Upper lobe of left lung (tissue), 6 donors: ENCODE measurements at regions not wholly inside any gene's neighbourhood (a gene's known extent, or its start where the extent isn't known, plus 50 kb on each side); places are given as distances from the start of the nearest gene placed in this dataset.
A peak's percentile ranks its signal among the peaks of the same experiment; 100 is the strongest.

Experiments
- ATAC-seq, 2 donors: fragments of 200-7000 bp; cut with Tn5 transposase; one replicate each; pipeline ENCODE4 v1.9.1; 2022; ENCODE audit warnings: mild to moderate bottlenecking in 2 of 2, moderate library complexity in 2 of 2; ENCODE audit not compliant: low FRiP score in 2 of 2
- DNase-seq, 2 donors: peaks; one replicate each; pipeline ENCODE4 v3.0.0-alpha.2; 2019 to 2020
- H3K27ac ChIP-seq, 4 donors: fragments of 200-600 bp; sonication (generic); one replicate each; pipeline ENCODE4 v1.5.1; 2016 to 2019
- H3K27me3 ChIP-seq, 4 donors: fragments of 200-600 bp; sonication (generic); one replicate each; pipeline ENCODE4 v1.5.1; 2017 to 2019
- H3K36me3 ChIP-seq, 4 donors: fragments of 200-600 bp; sonication (generic); one replicate each; pipeline ENCODE4 v1.5.1; 2016 to 2019
- H3K4me1 ChIP-seq, 4 donors: fragments of 200-600 bp; sonication (generic); one replicate each; pipeline ENCODE4 v1.5.1; 2018 to 2019
- H3K4me3 ChIP-seq, 4 donors: fragments of 200-600 bp; sonication (generic); one replicate each; pipeline ENCODE4 v1.5.1; 2017 to 2019; ENCODE audit warnings: mild to moderate bottlenecking in 2 of 4, moderate library complexity in 1 of 4
- H3K9me3 ChIP-seq, 4 donors: fragments of 200-600 bp; sonication (generic); one replicate each; pipeline ENCODE4 v1.5.1; 2018 to 2019
- CTCF ChIP-seq, 6 experiments: fragments of 450-650 bp in 4 of 6; fragments of 200-600 bp in 2 of 6; sonication (generic) in 2 of 6; IDR thresholded peaks; one replicate each; pipeline ENCODE4 v1.5.1; 2016 to 2019; ENCODE audit warnings: antibody characterized with exemption in 6 of 6
- EP300 ChIP-seq, 4 donors: sonication (generic); formaldehyde crosslinking; IDR thresholded peaks; one replicate each; pipeline ENCODE4 v1.5.1; 2017; ENCODE audit warnings: antibody characterized with exemption in 4 of 4, control low read depth in 2 of 4
- POLR2A ChIP-seq, 4 donors: fragments of 450-650 bp; IDR thresholded peaks; one replicate each; pipeline ENCODE4 v1.5.1; 2016 to 2017; ENCODE audit warnings: antibody characterized with exemption in 4 of 4, mild to moderate bottlenecking in 2 of 4
- POLR2AphosphoS5 ChIP-seq, 2 donors: sonication (generic); formaldehyde crosslinking; IDR thresholded peaks; one replicate each; pipeline ENCODE4 v1.5.1; 2017; ENCODE audit warnings: antibody characterized with exemption in 2 of 2
- WGBS, 2 donors: methylation state at CpG; one replicate each; pipeline ENCODE4 v1.1.5; 2017 to 2018; 5-methylcytosine and 5-hydroxymethylcytosine counted together
- donor health status: DM: no; HTN: no; CAD: no; lungs with moderate emphysema.
- donor health status: DM: no; HTN: yes; CAD: no; lungs with severe emphysema.

- H3K4me1 ChIP-seq: no peaks in the 10 kb centered on the region
- H3K4me3 ChIP-seq: no peak overlapping the region
- no peaks in the 10 kb centered on the region for H3K9me3 ChIP-seq
- H3K27me3 ChIP-seq: no peaks in the 10 kb centered on the region
- DNase-seq (no peak), ATAC-seq (no peak)
- no peaks in the 10 kb centered on the region for H3K36me3 ChIP-seq
- H3K27ac ChIP-seq: no peak overlapping the region
- no peak for TF ChIP-seq CTCF (IDR thresholded peaks at IDR 0.05)
- TF ChIP-seq POLR2AphosphoS5 (IDR thresholded peaks at IDR 0.05): no peak
- no peak for TF ChIP-seq EP300 (IDR thresholded peaks at IDR 0.05)
- no peak for TF ChIP-seq POLR2A (IDR thresholded peaks at IDR 0.05)
- 62 to 72% methylated on average over 10 to 11 of the region's 11 CpGs for WGBS, 2 donors
Measured at GRCh38 chr7:25777969-25778708, 373.9 kb upstream of the NFE2L3 start.

GRCh38 chr7:25779002-25779546 is 372.9 kb upstream of the NFE2L3 start:
- no peaks in the 10 kb centered on the region for H3K27me3 ChIP-seq
- DNase-seq (no peak), ATAC-seq (no peak)
- no peaks in the 10 kb centered on the region for H3K9me3 ChIP-seq
- WGBS, 2 donors: 92 to 97% methylated on average over 3 of the region's 3 CpGs
- H3K4me1 ChIP-seq: no peaks in the 10 kb centered on the region
- no peaks in the 10 kb centered on the region for H3K36me3 ChIP-seq
- no peak overlapping the region for H3K27ac ChIP-seq
- no peak for TF ChIP-seq POLR2AphosphoS5 (IDR thresholded peaks at IDR 0.05)
- no peak for TF ChIP-seq POLR2A (IDR thresholded peaks at IDR 0.05)
- TF ChIP-seq CTCF (IDR thresholded peaks at IDR 0.05): no peak
- no peak for TF ChIP-seq EP300 (IDR thresholded peaks at IDR 0.05)
- no peak overlapping the region for H3K4me3 ChIP-seq

DNA sequence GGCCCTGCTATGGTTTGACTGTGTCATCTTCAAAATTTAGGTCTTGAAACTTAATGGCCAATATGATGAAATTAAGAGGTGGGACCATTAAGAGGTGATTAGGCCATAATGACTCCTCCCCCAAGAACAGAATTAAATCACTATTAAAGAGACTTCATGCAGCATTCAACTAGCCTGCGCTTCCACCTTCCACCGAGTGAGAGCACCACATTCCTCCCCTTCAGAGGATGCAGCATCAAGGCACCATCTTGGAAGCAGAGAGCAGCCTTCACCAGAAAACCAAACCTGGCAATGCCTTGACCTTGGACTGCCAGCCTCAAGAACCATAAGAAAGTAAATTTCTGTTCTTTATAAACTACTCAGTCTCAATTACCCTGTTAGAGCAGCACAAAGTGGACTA is 371.1 kb upstream of the NFE2L3 start:
- Histone ChIP-seq H3K36me3 (no peaks in the 10 kb centered on the region), H3K27ac (no peak overlapping the region), H3K4me3 (no peak overlapping the region), H3K27me3 (no peaks in the 10 kb centered on the region), H3K4me1 (no peaks in the 10 kb centered on the region), H3K9me3 (no peaks in the 10 kb centered on the region)
- whole genome bisulfite sequencing, 2 donors: 94 to 100% methylated on average over 2 of the region's 2 CpGs
- DNase-seq (no peak), ATAC-seq (no peak)
- TF ChIP-seq CTCF (IDR thresholded peaks at IDR 0.05) (no peak), POLR2AphosphoS5 (IDR thresholded peaks at IDR 0.05) (no peak), POLR2A (IDR thresholded peaks at IDR 0.05) (no peak), EP300 (IDR thresholded peaks at IDR 0.05) (no peak)

GRCh38 chr7:25781704-25782103 is 370.3 kb upstream of the NFE2L3 start:
- TF ChIP-seq POLR2A (IDR thresholded peaks at IDR 0.05): no peak
- no peak for TF ChIP-seq EP300 (IDR thresholded peaks at IDR 0.05)
- no peak for TF ChIP-seq POLR2AphosphoS5 (IDR thresholded peaks at IDR 0.05)
- TF ChIP-seq CTCF (IDR thresholded peaks at IDR 0.05): no peak
- no peak for ATAC-seq
- Histone ChIP-seq H3K36me3 (no peaks in the 10 kb centered on the region), H3K27me3 (no peaks in the 10 kb centered on the region), H3K4me3 (no peak overlapping the region), H3K27ac (no peak overlapping the region), H3K9me3 (no peaks in the 10 kb centered on the region), H3K4me1 (no peaks in the 10 kb centered on the region)
- DNase-seq: no peak
- WGBS, 2 donors: 76 to 91% methylated on average over 1 of the region's 1 CpG

DNA sequence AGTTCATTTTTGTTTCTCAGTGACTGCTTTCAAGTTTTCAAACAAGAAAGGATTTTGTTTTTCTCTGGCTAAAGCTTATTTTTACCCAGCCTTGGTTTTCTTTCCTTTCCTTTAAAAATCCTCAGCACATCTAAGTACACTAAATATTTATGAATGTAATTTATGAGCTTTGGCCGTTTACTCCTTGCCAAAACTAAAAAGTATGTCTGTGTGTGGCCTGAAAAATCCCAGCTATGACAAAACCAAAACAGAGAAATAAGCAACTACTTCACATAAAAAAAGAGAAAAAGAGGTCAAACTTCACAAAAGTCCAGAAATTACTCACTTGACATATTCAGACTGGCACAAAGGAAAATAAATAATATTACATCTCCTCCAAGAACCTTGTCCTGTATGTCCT is 365.1 kb upstream of the NFE2L3 start:
- peak in 1 of 2 donors; percentile 5 for ATAC-seq
- Histone ChIP-seq H3K9me3 (no peaks in the 10 kb centered on the region), H3K27me3 (no peaks in the 10 kb centered on the region), H3K27ac (peak overlapping the region in 1 of 4 donors; percentile 46), H3K4me1 (peaks cover 0 to 4% (median 0%) of the 10 kb centered on the region in 4 donors), H3K36me3 (no peaks in the 10 kb centered on the region), H3K4me3 (no peak overlapping the region)
- TF ChIP-seq POLR2A (IDR thresholded peaks at IDR 0.05) (no peak), POLR2AphosphoS5 (IDR thresholded peaks at IDR 0.05) (no peak), EP300 (IDR thresholded peaks at IDR 0.05) (no peak), CTCF (IDR thresholded peaks at IDR 0.05) (no peak)
- no peak for DNase-seq
- whole genome bisulfite sequencing, 2 donors: 21 to 37% methylated on average over 1 of the region's 1 CpG
